ENCODE measurements at regions not wholly inside any gene's neighbourhood (a gene's known extent, or its start where the extent isn't known, plus 50 kb on each side); places are given as distances from the start of the nearest gene placed in this dataset.

- POLR2A ChIA-PET = interaction anchor here (0.5 kb wide), 1 partner anchor 50 kb away, joined by 3 read pairs; no protein-coding TSS in a partner anchor
- CTCF ChIA-PET = no interaction called here
Observed at GRCh38 chr18:9015689-9016088, 86.8 kb upstream of the NDUFV2 start.

GRCh38 chr18:9016633-9017166, 85.8 kb upstream of the NDUFV2 start:
- POLR2A ChIA-PET = no interaction called here
- DNase-seq (ENCODE audit: extremely low spot score) = no peak
- CTCF ChIA-PET = no interaction called here
- TF ChIP-seq FOXA1 (IDR thresholded peaks at IDR 0.05) (no peak), PKNOX1 (IDR thresholded peaks at IDR 0.05) (no peak), L3MBTL2 (conservative IDR thresholded peaks at IDR 0.05) (peak; percentile 31; the same call in 1 of the 2 replicates)

More at GRCh38 chr18:9015689-9016088, 86.8 kb upstream of the NDUFV2 start:
- TF ChIP-seq HDGF (IDR thresholded peaks at IDR 0.05; ENCODE audit: borderline replicate concordance) (no peak), TARDBP (IDR thresholded peaks at IDR 0.05) (no peak), NFRKB (IDR thresholded peaks at IDR 0.05) (no peak), BHLHE40 (IDR thresholded peaks at IDR 0.05; ENCODE audit: borderline replicate concordance) (no peak)
- DNase-seq (ENCODE audit: extremely low spot score) = no peak

- ChIA-PET POLR2A (no interaction called here), CTCF (no interaction called here)
- DNase-seq (ENCODE audit: extremely low spot score) = peak; percentile 18
- no peak for TF ChIP-seq CTBP1 (IDR thresholded peaks at IDR 0.05; ENCODE audit: borderline replicate concordance)
- peak; percentile 44; the same call in 1 of the 2 replicates for TF ChIP-seq PKNOX1 (IDR thresholded peaks at IDR 0.05)
Observed at GRCh38 chr18:9017167-9017904, 85.2 kb upstream of the NDUFV2 start.

- no peak for TF ChIP-seq PKNOX1 (IDR thresholded peaks at IDR 0.05)
- TF ChIP-seq FOXM1 (IDR thresholded peaks at IDR 0.05; ENCODE audit: borderline replicate concordance) = no peak
- no peak for TF ChIP-seq CTBP1 (IDR thresholded peaks at IDR 0.05; ENCODE audit: borderline replicate concordance)
- TF ChIP-seq ZNF384 (IDR thresholded peaks at IDR 0.05) = no peak
- no peak for TF ChIP-seq SP1 (IDR thresholded peaks at IDR 0.05)
- no peak for TF ChIP-seq TARDBP (IDR thresholded peaks at IDR 0.05)
- TF ChIP-seq ARNT (IDR thresholded peaks at IDR 0.05) = no peak
- TF ChIP-seq FOXA1 (IDR thresholded peaks at IDR 0.05) = no peak
- no peak for TF ChIP-seq SUZ12 (IDR thresholded peaks at IDR 0.05)
- TF ChIP-seq HDGF (IDR thresholded peaks at IDR 0.05; ENCODE audit: borderline replicate concordance) = no peak
- TF ChIP-seq ELF4 (IDR thresholded peaks at IDR 0.05) = no peak
- no peak for TF ChIP-seq L3MBTL2 (conservative IDR thresholded peaks at IDR 0.05)
- TF ChIP-seq LEF1 (IDR thresholded peaks at IDR 0.05; ENCODE audit: borderline replicate concordance) = no peak
- no peak for TF ChIP-seq FOXK2 (IDR thresholded peaks at IDR 0.05)
- TF ChIP-seq BHLHE40 (IDR thresholded peaks at IDR 0.05; ENCODE audit: borderline replicate concordance) = no peak
- TF ChIP-seq NFRKB (IDR thresholded peaks at IDR 0.05) = no peak
- POLR2A ChIA-PET = no interaction called here
- DNase-seq (ENCODE audit: extremely low spot score) = no peak
- CTCF ChIA-PET = no interaction called here
Observed at GRCh38 chr18:9017905-9018227, 84.6 kb upstream of the NDUFV2 start.

GRCh38 chr18:9019135-9019534, 83.4 kb upstream of the NDUFV2 start:
- POLR2A ChIA-PET = no interaction called here

GRCh38 chr18:9020221-9020620, 82.3 kb upstream of the NDUFV2 start:
- CTCF ChIA-PET = no interaction called here
- DNase-seq (ENCODE audit: extremely low spot score) = no peak
- POLR2A ChIA-PET = no interaction called here
- TF ChIP-seq HDGF (IDR thresholded peaks at IDR 0.05; ENCODE audit: borderline replicate concordance) (no peak), BHLHE40 (IDR thresholded peaks at IDR 0.05; ENCODE audit: borderline replicate concordance) (no peak), NFRKB (IDR thresholded peaks at IDR 0.05) (no peak), FOXA1 (IDR thresholded peaks at IDR 0.05) (no peak)

More at GRCh38 chr18:9019135-9019534, 83.4 kb upstream of the NDUFV2 start:
- no peak for TF ChIP-seq HDGF (IDR thresholded peaks at IDR 0.05; ENCODE audit: borderline replicate concordance)
- no peak for TF ChIP-seq SP1 (IDR thresholded peaks at IDR 0.05)
- TF ChIP-seq TARDBP (IDR thresholded peaks at IDR 0.05) = no peak
- TF ChIP-seq BHLHE40 (IDR thresholded peaks at IDR 0.05; ENCODE audit: borderline replicate concordance) = no peak
- DNase-seq (ENCODE audit: extremely low spot score) = no peak
- CTCF ChIA-PET = no interaction called here

GRCh38 chr18:9021458-9021857, 81.0 kb upstream of the NDUFV2 start:
- no peak for DNase-seq (ENCODE audit: extremely low spot score)
- POLR2A ChIA-PET = no interaction called here
- CTCF ChIA-PET = no interaction called here
- TF ChIP-seq FOXK2 (IDR thresholded peaks at IDR 0.05) (no peak), FOXA1 (IDR thresholded peaks at IDR 0.05) (no peak), HDGF (IDR thresholded peaks at IDR 0.05; ENCODE audit: borderline replicate concordance) (no peak), BHLHE40 (IDR thresholded peaks at IDR 0.05; ENCODE audit: borderline replicate concordance) (no peak), TARDBP (IDR thresholded peaks at IDR 0.05) (no peak)
